ENCODE measurements at regions not wholly inside any gene's neighbourhood (a gene's known extent, or its start where the extent isn't known, plus 50 kb on each side); places are given as distances from the start of the nearest gene placed in this dataset.

GRCh38 chr2:120498576-120499394, 152.8 kb downstream of the INHBB start:
- ChIA-PET CTCF (no interaction called here), POLR2A (ENCODE audit: low non-redundant PET) (no interaction called here)
- H3K36me3 ChIP-seq (ENCODE audit: insufficient read depth, low read length, poor library complexity, severe bottlenecking) = no peaks in the 10 kb centered on the region
- no peak for DNase-seq (ENCODE audit: low spot score)
- H3K9me3 ChIP-seq (ENCODE audit: low read depth, low read length, poor library complexity, severe bottlenecking) = no peaks in the 10 kb centered on the region
- H3K27ac ChIP-seq (ENCODE audit: low read depth, low read length, poor library complexity, severe bottlenecking) = no peak overlapping the region
- TF ChIP-seq EZH2 (IDR thresholded peaks at IDR 0.05; ENCODE audit: borderline replicate concordance, low read depth, low read length, poor library complexity, severe bottlenecking) (no peak), CTCF (conservative IDR thresholded peaks at IDR 0.05; ENCODE audit: low read depth, low read length) (no peak)
- no TSS peak for BruUV-seq (replicated peaks)
- intact Hi-C loops (cut with micrococcal nuclease; ENCODE audit: unreplicated experiment) = no loop called here
- no peaks in the 10 kb centered on the region for H3K27me3 ChIP-seq (replicated peaks; ENCODE audit: insufficient read depth, low read depth, low read length, poor library complexity)
- H3K4me3 ChIP-seq (ENCODE audit: low read depth, low read length, poor library complexity, severe bottlenecking) = no peak overlapping the region
- no peaks in the 10 kb centered on the region for H3K4me1 ChIP-seq (ENCODE audit: insufficient read depth, low read length, poor library complexity, severe bottlenecking)

- CTCF ChIA-PET = no interaction called here
- H3K4me3 ChIP-seq (ENCODE audit: low read depth, low read length, poor library complexity, severe bottlenecking) = no peak overlapping the region
Observed at GRCh38 chr2:120499784-120500495, 154.0 kb downstream of the INHBB start.

GRCh38 chr2:120501591-120501990, 155.7 kb downstream of the INHBB start:
- Histone ChIP-seq H3K4me3 (ENCODE audit: low read depth, low read length, poor library complexity, severe bottlenecking) (no peak overlapping the region), H3K36me3 (ENCODE audit: insufficient read depth, low read length, poor library complexity, severe bottlenecking) (no peaks in the 10 kb centered on the region), H3K27ac (ENCODE audit: low read depth, low read length, poor library complexity, severe bottlenecking) (no peak overlapping the region), H3K9me3 (ENCODE audit: low read depth, low read length, poor library complexity, severe bottlenecking) (no peaks in the 10 kb centered on the region), H3K27me3 (replicated peaks; ENCODE audit: insufficient read depth, low read depth, low read length, poor library complexity) (no peaks in the 10 kb centered on the region), H3K4me1 (ENCODE audit: insufficient read depth, low read length, poor library complexity, severe bottlenecking) (no peaks in the 10 kb centered on the region)
- TF ChIP-seq EZH2 (IDR thresholded peaks at IDR 0.05; ENCODE audit: borderline replicate concordance, low read depth, low read length, poor library complexity, severe bottlenecking) = no peak
- TF ChIP-seq CTCF (conservative IDR thresholded peaks at IDR 0.05; ENCODE audit: low read depth, low read length) = no peak
- ChIA-PET POLR2A (ENCODE audit: low non-redundant PET) (no interaction called here), CTCF (no interaction called here)
- intact Hi-C loops (cut with micrococcal nuclease; ENCODE audit: unreplicated experiment) = no loop called here
- BruUV-seq (replicated peaks) = no TSS peak
- no peak for DNase-seq (ENCODE audit: low spot score)

More at GRCh38 chr2:120499784-120500495, 154.0 kb downstream of the INHBB start:
- no peaks in the 10 kb centered on the region for H3K36me3 ChIP-seq (ENCODE audit: insufficient read depth, low read length, poor library complexity, severe bottlenecking)
- H3K9me3 ChIP-seq (ENCODE audit: low read depth, low read length, poor library complexity, severe bottlenecking) = no peaks in the 10 kb centered on the region
- TF ChIP-seq EZH2 (IDR thresholded peaks at IDR 0.05; ENCODE audit: borderline replicate concordance, low read depth, low read length, poor library complexity, severe bottlenecking) = no peak
- no peak for TF ChIP-seq CTCF (conservative IDR thresholded peaks at IDR 0.05; ENCODE audit: low read depth, low read length)
- H3K4me1 ChIP-seq (ENCODE audit: insufficient read depth, low read length, poor library complexity, severe bottlenecking) = no peaks in the 10 kb centered on the region
- BruUV-seq (replicated peaks) = no TSS peak
- no peak overlapping the region for H3K27ac ChIP-seq (ENCODE audit: low read depth, low read length, poor library complexity, severe bottlenecking)
- DNase-seq (ENCODE audit: low spot score) = no peak
- POLR2A ChIA-PET (ENCODE audit: low non-redundant PET) = no interaction called here
- H3K27me3 ChIP-seq (replicated peaks; ENCODE audit: insufficient read depth, low read depth, low read length, poor library complexity) = no peaks in the 10 kb centered on the region
- intact Hi-C loops (cut with micrococcal nuclease; ENCODE audit: unreplicated experiment) = no loop called here
